WI38 (cell line): ENCODE measurements at regions not wholly inside any gene's neighbourhood (a gene's known extent, or its start where the extent isn't known, plus 50 kb on each side); places are given as distances from the start of the nearest gene placed in this dataset.

Experiments used
- H3K4me3 ChIP-seq: 2 replicates; pipeline ENCODE4 v1.5.1; 2011; ENCODE audit warnings: low read depth, mild to moderate bottlenecking, control low read depth, low read length
- CTCF ChIP-seq: IDR thresholded peaks from 2 replicates; pipeline ENCODE4 v1.5.1; 2012; ENCODE audit warnings: low read depth, mild to moderate bottlenecking, control low read depth, low read length

- no peak for TF ChIP-seq CTCF
- H3K4me3 ChIP-seq, result no peak overlapping the region
These were observed 292.4 kb downstream of the SS18 start for GRCh38 chr18:25798046-25798445.

GRCh38 chr18:25795213-25795612, 295.2 kb downstream of the SS18 start:
- no peak overlapping the region for H3K4me3 ChIP-seq
- TF ChIP-seq CTCF, result no peak

GRCh38 chr18:25787276-25787675, 303.1 kb downstream of the SS18 start:
- TF ChIP-seq CTCF, result no peak
- H3K4me3 ChIP-seq, result no peak overlapping the region

GRCh38 chr18:25786758-25787157, 303.7 kb downstream of the SS18 start:
- H3K4me3 ChIP-seq, result no peak overlapping the region
- TF ChIP-seq CTCF, result no peak

- H3K4me3 ChIP-seq, result no peak overlapping the region
- TF ChIP-seq CTCF, result no peak
These were observed 310.3 kb downstream of the SS18 start for GRCh38 chr18:25780105-25780504.

- TF ChIP-seq CTCF, result no peak
- no peak overlapping the region for H3K4me3 ChIP-seq
These were observed 318.6 kb downstream of the SS18 start for GRCh38 chr18:25771796-25772195.

GRCh38 chr18:25764777-25765176, 325.6 kb downstream of the SS18 start:
- no peak overlapping the region for H3K4me3 ChIP-seq
- TF ChIP-seq CTCF, result no peak
